Endothelial cell of umbilical vein (primary cell): ENCODE measurements at regions not wholly inside any gene's neighbourhood (a gene's known extent, or its start where the extent isn't known, plus 50 kb on each side); places are given as distances from the start of the nearest gene placed in this dataset.

Experiments
- BruUV-seq: library from RNA; stranded (reverse); fragments of 400-500 nt; replicated peaks from 2 replicates; lab custom pipeline; 2021; lab: Mats Ljungman, UMichigan
- CTCF ChIA-PET: fragments of 300-600, 350-600 bp; sonication (Branson Sonifier 250); formaldehyde crosslinking; loops from one replicate; lab custom pipeline; 2021; ENCODE audit warnings: antibody characterized with exemption, inconsistent platforms; lab: Charles Lee
- POLR2A ChIA-PET: fragments of 300-600, 350-600 bp; sonication (Branson Sonifier 250); formaldehyde crosslinking; loops from one replicate; lab custom pipeline; 2021; ENCODE audit warnings: antibody characterized with exemption, inconsistent platforms; lab: Charles Lee
- DNase-seq: peaks from one replicate; pipeline ENCODE4 v3.0.0-alpha.2; 2011; ENCODE audit warnings: low read depth, low spot score
- FAIRE-seq: peaks from 2 replicates; lab custom pipeline; 2011; peaks lifted over from hg19 to GRCh38; lab: Jason Lieb, UNC
- H2AFZ ChIP-seq: 2 replicates; pipeline ENCODE4 v1.6.0; 2012; ENCODE audit warnings: low read depth, low read length, control low read depth, inconsistent platforms
- H3K27ac ChIP-seq: 2 replicates; pipeline ENCODE4 v1.5.1; 2011; ENCODE audit warnings: low read depth, mild to moderate bottlenecking, control low read depth, low read length, moderate library complexity; ENCODE audit not compliant: insufficient read depth
- H3K27me3 ChIP-seq, 2 experiments: 2 replicates each; pipeline versions ENCODE4 v1.6.0 to v1.6.1; 2011; ENCODE audit warnings: low read length in 2 of 2, mixed read lengths in 1 of 2; ENCODE audit not compliant: control insufficient read depth in 2 of 2, insufficient read depth in 2 of 2
- H3K36me3 ChIP-seq, 2 experiments: 2 replicates in 1 of 2; 3 replicates in 1 of 2; pipeline ENCODE4 v1.5.1; 2011; ENCODE audit warnings: low read length in 2 of 2, mild to moderate bottlenecking in 1 of 2, moderate library complexity in 1 of 2; ENCODE audit not compliant: control insufficient read depth in 2 of 2, insufficient read depth in 2 of 2; ENCODE audit errors: extremely low read depth in 1 of 2
- H3K4me1 ChIP-seq: 3 replicates; pipeline ENCODE4 v1.5.1; 2011; ENCODE audit warnings: mild to moderate bottlenecking, low read length; ENCODE audit not compliant: control insufficient read depth, insufficient read depth; ENCODE audit errors: extremely low read depth
- H3K4me2 ChIP-seq: 2 replicates; pipeline ENCODE4 v1.6.1; 2011; ENCODE audit warnings: low read length, control low read depth, mixed read lengths; ENCODE audit not compliant: insufficient read depth
- H3K4me3 ChIP-seq, 3 experiments: fragments of 200-600 bp in 1 of 3; sonication (generic), shearing (Covaris generic) in 1 of 3; replicated peaks in 1 of 3; 2 replicates each; pipeline ENCODE4 v1.5.1; 2011 to 2016; ENCODE audit warnings: control low read depth in 3 of 3, low read length in 3 of 3, mild to moderate bottlenecking in 2 of 3, inconsistent platforms in 1 of 3, low read depth in 1 of 3, moderate library complexity in 1 of 3; ENCODE audit not compliant: insufficient read depth in 1 of 3
- H3K79me2 ChIP-seq: 2 replicates; pipeline ENCODE4 v1.6.0; 2012; ENCODE audit warnings: low read length, inconsistent platforms; ENCODE audit not compliant: control insufficient read depth, insufficient read depth
- H3K9ac ChIP-seq: replicated peaks from 2 replicates; pipeline ENCODE3; 2011; ENCODE audit warnings: low read length, control low read depth; ENCODE audit not compliant: insufficient read depth; ENCODE audit errors: extremely low read depth
- H3K9me1 ChIP-seq: replicated peaks from 3 replicates; pipeline ENCODE4 v1.6.0; 2011; ENCODE audit warnings: mild to moderate bottlenecking, low read length; ENCODE audit not compliant: control insufficient read depth, insufficient read depth; ENCODE audit errors: extremely low read depth
- H3K9me3 ChIP-seq: replicated peaks from 2 replicates; pipeline ENCODE4 v1.5.1; 2012; ENCODE audit warnings: low read length, inconsistent platforms; ENCODE audit not compliant: control insufficient read depth, insufficient read depth
- H4K20me1 ChIP-seq: replicated peaks from 2 replicates; pipeline ENCODE3; 2011; ENCODE audit warnings: mild to moderate bottlenecking, low read length; ENCODE audit not compliant: control insufficient read depth, insufficient read depth; ENCODE audit errors: extremely low read depth
- CTCF ChIP-seq, 2 donors: IDR thresholded peaks; 1 replicate in 1 of 2; 2 replicates in 1 of 2; pipeline ENCODE4 v1.5.1; 2011; ENCODE audit warnings: low read length in 2 of 2, mild to moderate bottlenecking in 2 of 2, moderate library complexity in 2 of 2, control low read depth in 1 of 2, inconsistent platforms in 1 of 2, low read depth in 1 of 2; ENCODE audit not compliant: insufficient read depth in 1 of 2; ENCODE audit errors: extremely low read depth in 1 of 2
- EZH2 ChIP-seq: IDR thresholded peaks from 2 replicates; pipeline ENCODE4 v1.6.1; 2012; ENCODE audit warnings: borderline replicate concordance, low read depth, mild to moderate bottlenecking, moderate library complexity, low read length, inconsistent platforms; ENCODE audit not compliant: severe bottlenecking
- FOS ChIP-seq: IDR thresholded peaks from 2 replicates; pipeline ENCODE4 v1.6.1; 2011; ENCODE audit warnings: mild to moderate bottlenecking, low read length, moderate library complexity, borderline replicate concordance; ENCODE audit not compliant: insufficient read depth
- GATA2 ChIP-seq: IDR thresholded peaks from 2 replicates; pipeline ENCODE4 v1.7.0; 2011; ENCODE audit warnings: low read depth, mild to moderate bottlenecking, moderate library complexity, mixed read lengths, low read length; ENCODE audit not compliant: insufficient read length, insufficient read depth
- JUN ChIP-seq: IDR thresholded peaks from 2 replicates; pipeline ENCODE4 v1.6.1; 2011; ENCODE audit warnings: borderline replicate concordance, low read depth; ENCODE audit not compliant: insufficient read length, insufficient read depth
- MAX ChIP-seq: IDR thresholded peaks from 2 replicates; pipeline ENCODE4 v1.6.1; 2011; ENCODE audit not compliant: insufficient read depth, insufficient read length
- MYC ChIP-seq: IDR thresholded peaks from one replicate; pipeline ENCODE4 v1.6.1; 2011; ENCODE audit warnings: mild to moderate bottlenecking, low read depth, low read length
- POLR2A ChIP-seq: IDR thresholded peaks from 2 replicates; pipeline ENCODE4 v1.6.1; 2012; ENCODE audit warnings: low read depth, mild to moderate bottlenecking, control low read depth, low read length
- POLR2AphosphoS5 ChIP-seq: IDR thresholded peaks from 2 replicates; pipeline ENCODE4 v1.6.1; 2012; ENCODE audit warnings: low read depth, mild to moderate bottlenecking, control low read depth, low read length, moderate library complexity; ENCODE audit not compliant: insufficient read depth
- dilution Hi-C: fragments of 300-500 bp; cut with MboI; formaldehyde crosslinking; loops from one replicate; pipeline ENCODE4 v1.15.0; 2019; ENCODE audit warnings: low sequenced_read_pairs; ENCODE audit not compliant: extremely low pct_ligation_motif_present
- intact Hi-C: fragments of 100-400 bp; cut with micrococcal nuclease; formaldehyde crosslinking; loops from one replicate; pipeline ENCODE4 v1.10.0; 2022

GRCh38 chr15:91530956-91531582 is 322.4 kb upstream of the SLCO3A1 start:
- no peak for FAIRE-seq
- H3K9me1 ChIP-seq = no peaks in the 10 kb centered on the region
- no peak overlapping the region for H3K4me3 ChIP-seq
- ChIA-PET POLR2A (no interaction called here), CTCF (no interaction called here)
- no peak overlapping the region for H3K9ac ChIP-seq
- dilution Hi-C loops = no loop called here
- no peak overlapping the region for H2AFZ ChIP-seq
- BruUV-seq = no TSS peak
- H3K4me2 ChIP-seq = no peak overlapping the region
- H3K36me3 ChIP-seq = no peaks in the 10 kb centered on the region
- H3K4me1 ChIP-seq = no peaks in the 10 kb centered on the region
- no peak overlapping the region for H3K27ac ChIP-seq
- no peaks in the 10 kb centered on the region for H3K79me2 ChIP-seq
- no peaks in the 10 kb centered on the region for H3K9me3 ChIP-seq
- H4K20me1 ChIP-seq = no peaks in the 10 kb centered on the region
- no peak for DNase-seq
- intact Hi-C loops = no loop called here
- no peaks in the 10 kb centered on the region for H3K27me3 ChIP-seq
- TF ChIP-seq CTCF (IDR thresholded peaks at IDR 0.05; ENCODE audit: extremely low read depth in 1 of 2, insufficient read depth in 1 of 2, low read depth in 1 of 2, low read length in 2 of 2) = no peak
- TF ChIP-seq JUN = no peak
- no peak for TF ChIP-seq POLR2AphosphoS5
- no peak for TF ChIP-seq GATA2
- no peak for TF ChIP-seq FOS
- TF ChIP-seq MAX = no peak
- no peak for TF ChIP-seq POLR2A
- no peak for TF ChIP-seq EZH2
- no peak for TF ChIP-seq MYC
